ENCODE measurements at regions not wholly inside any gene's neighbourhood (a gene's known extent, or its start where the extent isn't known, plus 50 kb on each side); places are given as distances from the start of the nearest gene placed in this dataset.
A peak's percentile ranks its signal among the peaks of the same experiment; 100 is the strongest.

DNA sequence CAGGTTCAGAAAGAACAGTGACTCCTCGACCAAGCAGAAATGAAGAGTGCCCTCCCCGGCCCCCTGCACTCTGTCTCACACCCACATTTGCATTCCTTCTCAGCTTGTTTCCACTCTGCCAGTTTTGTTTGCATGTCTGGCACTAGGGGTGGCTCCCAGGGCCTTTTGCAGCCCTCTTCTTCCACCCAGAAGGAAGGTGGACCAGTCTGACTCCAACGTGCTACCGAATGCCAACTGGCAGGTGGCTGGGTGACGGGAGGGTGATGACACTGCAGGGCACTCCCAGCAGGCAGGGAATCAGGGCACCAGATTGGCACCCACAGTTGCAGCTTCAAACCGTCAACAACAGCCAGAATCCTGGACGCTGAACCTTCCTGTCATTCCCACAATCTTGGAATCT is 371.1 kb downstream of the TXNL1 start:
- TF ChIP-seq, protein P1, sequence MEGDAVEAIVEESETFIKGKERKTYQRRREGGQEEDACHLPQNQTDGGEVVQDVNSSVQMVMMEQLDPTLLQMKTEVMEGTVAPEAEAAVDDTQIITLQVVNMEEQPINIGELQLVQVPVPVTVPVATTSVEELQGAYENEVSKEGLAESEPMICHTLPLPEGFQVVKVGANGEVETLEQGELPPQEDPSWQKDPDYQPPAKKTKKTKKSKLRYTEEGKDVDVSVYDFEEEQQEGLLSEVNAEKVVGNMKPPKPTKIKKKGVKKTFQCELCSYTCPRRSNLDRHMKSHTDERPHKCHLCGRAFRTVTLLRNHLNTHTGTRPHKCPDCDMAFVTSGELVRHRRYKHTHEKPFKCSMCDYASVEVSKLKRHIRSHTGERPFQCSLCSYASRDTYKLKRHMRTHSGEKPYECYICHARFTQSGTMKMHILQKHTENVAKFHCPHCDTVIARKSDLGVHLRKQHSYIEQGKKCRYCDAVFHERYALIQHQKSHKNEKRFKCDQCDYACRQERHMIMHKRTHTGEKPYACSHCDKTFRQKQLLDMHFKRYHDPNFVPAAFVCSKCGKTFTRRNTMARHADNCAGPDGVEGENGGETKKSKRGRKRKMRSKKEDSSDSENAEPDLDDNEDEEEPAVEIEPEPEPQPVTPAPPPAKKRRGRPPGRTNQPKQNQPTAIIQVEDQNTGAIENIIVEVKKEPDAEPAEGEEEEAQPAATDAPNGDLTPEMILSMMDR (IDR thresholded peaks at IDR 0.05; ENCODE audit: insufficient read depth, low read depth, low read length): no peak
- no peak for TF ChIP-seq EZH2 (IDR thresholded peaks at IDR 0.05; ENCODE audit: insufficient read depth, low read length)
- FAIRE-seq (no peak), DNase-seq (ENCODE audit: low read depth) (peak; percentile 26)
- Histone ChIP-seq H3K4me1 (ENCODE audit: insufficient read depth, low read length) (no peaks in the 10 kb centered on the region), H3K36me3 (ENCODE audit: insufficient read depth, low read length) (no peaks in the 10 kb centered on the region), H3K4me2 (ENCODE audit: low read length) (no peak overlapping the region), H2AFZ (ENCODE audit: low read depth, low read length) (no peak overlapping the region), H3K9ac (ENCODE audit: low read length) (no peak overlapping the region), H3K27me3 (ENCODE audit: insufficient read depth, low read length) (no peaks in the 10 kb centered on the region), H3K4me3 (ENCODE audit: insufficient read depth, low read depth, low read length) (no peak overlapping the region), H3K9me3 (ENCODE audit: insufficient read depth, low read depth, low read length) (no peaks in the 10 kb centered on the region), H4K20me1 (ENCODE audit: insufficient read depth, low read length) (no peaks in the 10 kb centered on the region), H3K27ac (ENCODE audit: low read depth, low read length) (no peak overlapping the region), H3K79me2 (ENCODE audit: insufficient read depth, low read length) (no peaks in the 10 kb centered on the region)
- Mint-ChIP-seq H3K36me3 (ENCODE audit: low read depth, unreplicated experiment) (no peaks in the 10 kb centered on the region), H3K9me3 (ENCODE audit: unreplicated experiment) (peaks cover 3% of the 10 kb centered on the region), H3K27me3 (ENCODE audit: low read depth, unreplicated experiment) (peaks cover 14% of the 10 kb centered on the region), H3K27ac (ENCODE audit: unreplicated experiment) (no peak overlapping the region), H3K4me1 (ENCODE audit: low read depth, unreplicated experiment) (no peaks in the 10 kb centered on the region), H3K4me3 (ENCODE audit: unreplicated experiment) (no peak overlapping the region)

DNA sequence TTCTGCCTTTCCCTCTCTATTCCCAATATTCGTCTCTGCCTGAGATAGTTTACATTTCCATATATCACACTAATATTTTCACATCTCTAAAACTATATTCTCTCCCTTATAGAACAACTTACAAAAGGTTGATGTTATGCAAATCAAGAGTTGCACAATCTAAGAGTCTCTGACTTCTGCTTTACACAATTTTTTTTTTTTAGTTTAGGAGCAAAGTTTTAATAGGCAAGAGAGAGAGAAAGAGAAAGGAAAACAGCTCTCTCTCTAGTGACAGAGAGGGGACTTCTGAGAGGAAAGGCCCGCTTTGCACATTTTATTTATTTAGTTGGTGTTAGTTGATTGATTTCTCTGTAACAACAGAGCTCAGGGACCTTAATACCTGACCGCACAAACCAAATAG is 380.2 kb downstream of the TXNL1 start:
- no peaks in the 10 kb centered on the region for H3K79me2 ChIP-seq (ENCODE audit: insufficient read depth, low read length)
- no peaks in the 10 kb centered on the region for H3K36me3 Mint-ChIP-seq (ENCODE audit: low read depth, unreplicated experiment)
- H3K4me2 ChIP-seq (ENCODE audit: low read length): no peak overlapping the region
- DNase-seq (ENCODE audit: low read depth) (no peak), FAIRE-seq (no peak)
- no peaks in the 10 kb centered on the region for H3K27me3 Mint-ChIP-seq (ENCODE audit: low read depth, unreplicated experiment)
- no peaks in the 10 kb centered on the region for H3K9me3 ChIP-seq (ENCODE audit: insufficient read depth, low read depth, low read length)
- H3K9me3 Mint-ChIP-seq (ENCODE audit: unreplicated experiment): no peaks in the 10 kb centered on the region
- no peaks in the 10 kb centered on the region for H3K27me3 ChIP-seq (ENCODE audit: insufficient read depth, low read length)
- peaks cover 8% of the 10 kb centered on the region for H3K4me1 Mint-ChIP-seq (ENCODE audit: low read depth, unreplicated experiment)
- H3K9ac ChIP-seq (ENCODE audit: low read length): no peak overlapping the region
- H3K27ac ChIP-seq (ENCODE audit: low read depth, low read length): no peak overlapping the region
- H2AFZ ChIP-seq (ENCODE audit: low read depth, low read length): no peak overlapping the region
- no peak overlapping the region for H3K4me3 Mint-ChIP-seq (ENCODE audit: unreplicated experiment)
- no peaks in the 10 kb centered on the region for H4K20me1 ChIP-seq (ENCODE audit: insufficient read depth, low read length)
- no peaks in the 10 kb centered on the region for H3K36me3 ChIP-seq (ENCODE audit: insufficient read depth, low read length)
- H3K4me1 ChIP-seq (ENCODE audit: insufficient read depth, low read length): peaks cover 4% of the 10 kb centered on the region
- TF ChIP-seq, protein P1 (IDR thresholded peaks at IDR 0.05; ENCODE audit: insufficient read depth, low read depth, low read length): no peak
- no peak for TF ChIP-seq EZH2 (IDR thresholded peaks at IDR 0.05; ENCODE audit: insufficient read depth, low read length)
- no peak overlapping the region for H3K27ac Mint-ChIP-seq (ENCODE audit: unreplicated experiment)
- H3K4me3 ChIP-seq (ENCODE audit: insufficient read depth, low read depth, low read length): no peak overlapping the region

DNA sequence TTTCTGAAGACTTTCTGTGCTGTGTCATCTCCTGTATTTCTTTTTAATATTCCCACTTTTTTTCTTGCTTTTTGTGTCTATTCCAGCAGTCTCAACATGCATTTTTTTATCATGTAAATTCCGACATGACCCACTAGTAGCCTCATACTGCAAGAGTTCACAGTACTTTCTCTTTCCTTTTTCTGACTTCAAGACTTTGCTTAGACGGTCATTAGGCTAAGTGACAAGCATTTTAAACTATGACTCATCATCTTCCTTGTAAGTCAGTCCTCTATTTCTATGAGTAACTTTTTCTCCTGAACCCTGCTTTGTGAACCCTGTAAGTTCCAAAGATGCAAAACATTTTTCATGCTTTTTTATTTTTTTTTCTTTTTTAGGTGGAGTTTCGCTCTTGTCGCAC is 381.2 kb downstream of the TXNL1 start:
- no peaks in the 10 kb centered on the region for H3K9me3 ChIP-seq (ENCODE audit: insufficient read depth, low read depth, low read length)
- H3K27ac ChIP-seq (ENCODE audit: low read depth, low read length): peak overlapping the region; percentile 9
- no peaks in the 10 kb centered on the region for H3K79me2 ChIP-seq (ENCODE audit: insufficient read depth, low read length)
- no peaks in the 10 kb centered on the region for H3K36me3 Mint-ChIP-seq (ENCODE audit: low read depth, unreplicated experiment)
- peaks cover 8% of the 10 kb centered on the region for H3K4me1 Mint-ChIP-seq (ENCODE audit: low read depth, unreplicated experiment)
- TF ChIP-seq, protein P1 (IDR thresholded peaks at IDR 0.05; ENCODE audit: insufficient read depth, low read depth, low read length): peak; percentile 10
- TF ChIP-seq EZH2 (IDR thresholded peaks at IDR 0.05; ENCODE audit: insufficient read depth, low read length): no peak
- DNase-seq (ENCODE audit: low read depth): peak; percentile 97
- H3K4me3 ChIP-seq (ENCODE audit: insufficient read depth, low read depth, low read length): no peak overlapping the region
- no peaks in the 10 kb centered on the region for H3K36me3 ChIP-seq (ENCODE audit: insufficient read depth, low read length)
- no peaks in the 10 kb centered on the region for H4K20me1 ChIP-seq (ENCODE audit: insufficient read depth, low read length)
- FAIRE-seq: peak; percentile 92
- no peaks in the 10 kb centered on the region for H3K27me3 Mint-ChIP-seq (ENCODE audit: low read depth, unreplicated experiment)
- H3K9me3 Mint-ChIP-seq (ENCODE audit: unreplicated experiment): no peaks in the 10 kb centered on the region
- no peak overlapping the region for H3K4me3 Mint-ChIP-seq (ENCODE audit: unreplicated experiment)
- no peak overlapping the region for H3K27ac Mint-ChIP-seq (ENCODE audit: unreplicated experiment)
- no peak overlapping the region for H2AFZ ChIP-seq (ENCODE audit: low read depth, low read length)
- no peak overlapping the region for H3K9ac ChIP-seq (ENCODE audit: low read length)
- H3K4me1 ChIP-seq (ENCODE audit: insufficient read depth, low read length): peaks cover 4% of the 10 kb centered on the region
- peak overlapping the region; percentile 38 for H3K4me2 ChIP-seq (ENCODE audit: low read length)
- H3K27me3 ChIP-seq (ENCODE audit: insufficient read depth, low read length): no peaks in the 10 kb centered on the region
